ENCODE measurements at regions not wholly inside any gene's neighbourhood (a gene's known extent, or its start where the extent isn't known, plus 50 kb on each side); places are given as distances from the start of the nearest gene placed in this dataset.
"Not testable (repeated sequence)": the region's sequence is repeated elsewhere in the genome, so short reads cannot be mapped to it uniquely, and the experiment has no call there.

- Histone ChIP-seq H3K9me3 (ENCODE audit: severe bottlenecking) (no peaks in the 10 kb centered on the region), H3K4me3 (ENCODE audit: low read depth, low read length) (no peak overlapping the region), H3K36me3 (no peaks in the 10 kb centered on the region), H3K27ac (no peak overlapping the region), H3K27me3 (ENCODE audit: insufficient read depth, low read depth, severe bottlenecking) (no peaks in the 10 kb centered on the region)
- no peak for TF ChIP-seq CTCF (IDR thresholded peaks at IDR 0.05; ENCODE audit: low read depth, low read length)
- DNase-seq, result no peak
Observed at GRCh38 chr5:16987776-16988175, 51.7 kb upstream of the MYO10 start.

DNA sequence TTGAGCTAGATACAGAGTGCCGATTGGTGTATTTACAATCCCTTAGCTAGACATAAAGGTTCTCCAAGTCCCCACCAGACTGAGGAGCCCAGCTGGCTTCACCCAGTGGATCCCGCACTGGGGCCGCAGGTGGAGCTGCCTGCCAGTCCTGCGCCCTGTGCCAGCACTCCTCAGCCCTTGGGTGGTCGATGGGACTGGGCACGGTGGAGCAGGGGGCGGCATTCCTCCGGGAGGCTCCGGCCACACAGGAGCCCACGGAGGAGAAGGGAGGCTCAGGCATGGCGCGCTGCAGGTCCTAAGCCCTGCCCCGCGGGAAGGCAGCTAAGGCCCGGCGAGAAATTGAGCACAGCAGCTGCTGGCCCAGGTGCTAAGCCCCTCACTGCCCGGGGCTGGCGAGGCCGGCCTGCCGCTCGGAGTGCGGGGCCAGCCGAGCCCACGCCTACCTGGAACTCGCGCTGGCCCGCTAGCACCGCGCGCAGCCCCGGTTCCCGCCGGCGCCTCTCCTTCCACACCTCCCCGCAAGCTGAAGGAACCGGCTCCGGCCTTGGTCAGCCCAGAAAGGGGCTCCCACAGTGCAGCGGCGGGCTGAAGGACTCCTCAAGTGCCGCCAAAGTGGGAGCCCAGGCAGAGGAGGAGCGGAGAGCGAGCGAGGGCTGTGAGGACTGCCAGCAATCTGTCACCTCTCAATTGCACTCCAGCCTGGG is 54.9 kb upstream of the MYO10 start:
- H3K4me3 ChIP-seq (ENCODE audit: low read depth, low read length); H3K27me3 ChIP-seq (ENCODE audit: insufficient read depth, low read depth, severe bottlenecking); H3K27ac ChIP-seq; H3K36me3 ChIP-seq; H3K9me3 ChIP-seq (ENCODE audit: severe bottlenecking); DNase-seq: not testable (repeated sequence)

GRCh38 chr5:16992006-16992405 is 55.9 kb upstream of the MYO10 start:
- no peak for DNase-seq
- no peaks in the 10 kb centered on the region for H3K9me3 ChIP-seq (ENCODE audit: severe bottlenecking)
- no peaks in the 10 kb centered on the region for H3K36me3 ChIP-seq
- H3K27me3 ChIP-seq (ENCODE audit: insufficient read depth, low read depth, severe bottlenecking), result no peaks in the 10 kb centered on the region
- H3K4me3 ChIP-seq (ENCODE audit: low read depth, low read length), result no peak overlapping the region
- no peak overlapping the region for H3K27ac ChIP-seq
- no peak for TF ChIP-seq CTCF (IDR thresholded peaks at IDR 0.05; ENCODE audit: low read depth, low read length)

GRCh38 chr5:16992444-16992843 is 56.4 kb upstream of the MYO10 start:
- H3K9me3 ChIP-seq (ENCODE audit: severe bottlenecking), result no peaks in the 10 kb centered on the region
- H3K27me3 ChIP-seq (ENCODE audit: insufficient read depth, low read depth, severe bottlenecking), result no peaks in the 10 kb centered on the region
- H3K27ac ChIP-seq, result no peak overlapping the region
- DNase-seq, result no peak
- TF ChIP-seq CTCF (IDR thresholded peaks at IDR 0.05; ENCODE audit: low read depth, low read length), result no peak
- no peak overlapping the region for H3K4me3 ChIP-seq (ENCODE audit: low read depth, low read length)
- H3K36me3 ChIP-seq, result no peaks in the 10 kb centered on the region

DNA sequence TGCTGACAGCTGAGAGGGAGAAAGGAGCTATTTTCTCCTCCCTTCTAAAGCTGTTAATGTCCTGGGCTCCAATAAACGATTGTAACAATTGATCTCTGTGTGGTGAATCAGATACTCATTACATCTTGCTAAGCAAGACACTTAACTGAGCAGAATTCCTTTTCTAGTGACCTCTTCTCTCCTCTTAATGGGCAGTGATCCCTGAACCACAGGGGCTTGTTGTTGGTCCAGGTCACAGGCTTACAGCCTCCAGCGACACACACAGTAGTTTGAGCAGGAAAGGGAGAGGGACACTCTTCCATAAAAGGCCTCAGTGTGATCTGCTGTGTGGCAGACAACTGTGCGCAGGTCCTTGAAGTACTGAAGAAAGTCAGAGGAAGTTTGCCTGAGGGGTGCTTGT is 58.5 kb upstream of the MYO10 start:
- no peak overlapping the region for H3K27ac ChIP-seq
- TF ChIP-seq CTCF (IDR thresholded peaks at IDR 0.05; ENCODE audit: low read depth, low read length), result no peak
- no peak overlapping the region for H3K4me3 ChIP-seq (ENCODE audit: low read depth, low read length)
- H3K27me3 ChIP-seq (ENCODE audit: insufficient read depth, low read depth, severe bottlenecking), result no peaks in the 10 kb centered on the region
- DNase-seq, result no peak
- H3K9me3 ChIP-seq (ENCODE audit: severe bottlenecking), result no peaks in the 10 kb centered on the region
- no peaks in the 10 kb centered on the region for H3K36me3 ChIP-seq

DNA sequence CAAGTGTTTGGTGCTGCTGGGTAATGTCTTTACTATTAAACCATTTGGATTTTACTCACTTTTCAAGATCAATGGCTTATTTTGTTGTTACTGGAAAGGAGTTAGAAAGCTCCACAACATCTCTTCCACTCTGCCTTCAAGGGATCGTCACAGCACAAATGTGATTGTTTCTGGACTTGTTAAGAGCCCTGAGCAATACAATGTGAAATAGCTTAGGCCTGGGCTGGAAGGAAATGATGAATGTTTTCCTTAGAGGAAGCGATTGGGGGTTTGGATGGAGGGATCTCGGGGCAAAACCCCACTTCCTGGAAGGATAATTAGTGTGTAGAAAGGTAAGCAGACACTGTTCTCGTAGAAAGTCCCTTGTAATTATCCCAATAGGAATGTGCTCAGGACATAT is 59.3 kb upstream of the MYO10 start:
- TF ChIP-seq CTCF (IDR thresholded peaks at IDR 0.05; ENCODE audit: low read depth, low read length), result no peak
- no peak overlapping the region for H3K4me3 ChIP-seq (ENCODE audit: low read depth, low read length)

More for the DNA sequence above, 59.3 kb upstream of the MYO10 start:
- no peaks in the 10 kb centered on the region for H3K9me3 ChIP-seq (ENCODE audit: severe bottlenecking)
- no peak overlapping the region for H3K27ac ChIP-seq
- H3K27me3 ChIP-seq (ENCODE audit: insufficient read depth, low read depth, severe bottlenecking), result no peaks in the 10 kb centered on the region
- H3K36me3 ChIP-seq, result no peaks in the 10 kb centered on the region
- no peak for DNase-seq

All from WERI-Rb-1 (cell line).